Colonic mucosa (tissue), 4 donors: ENCODE measurements at regions not wholly inside any gene's neighbourhood (a gene's known extent, or its start where the extent isn't known, plus 50 kb on each side); places are given as distances from the start of the nearest gene placed in this dataset.
"Not testable (repeated sequence)": the region's sequence is repeated elsewhere in the genome, so short reads cannot be mapped to it uniquely, and the experiment has no call there.

Experiments used
- DNase-seq: peaks from one replicate; pipeline ENCODE4 v3.0.0-alpha.2; 2020
- H3K27ac ChIP-seq: fragments of 200-600 bp; one replicate; pipeline ENCODE4 v1.8.0; 2021
- H3K27me3 ChIP-seq: fragments of 200-600 bp; one replicate; pipeline ENCODE4 v1.8.0; 2021
- H3K36me3 ChIP-seq: fragments of 200-600 bp; one replicate; pipeline ENCODE4 v1.8.0; 2021
- H3K4me1 ChIP-seq: fragments of 200-600 bp; one replicate; pipeline ENCODE4 v1.8.0; 2021; ENCODE audit warnings: mild to moderate bottlenecking
- H3K4me3 ChIP-seq: fragments of 200-600 bp; one replicate; pipeline ENCODE4 v1.8.0; 2021
- H3K9ac ChIP-seq, 2 donors: one replicate each; pipeline ENCODE4 v1.7.0; 2013; ENCODE audit warnings: control low read depth in 2 of 2, low read depth in 2 of 2, low read length in 2 of 2
- H3K9me3 ChIP-seq: fragments of 200-600 bp; one replicate; pipeline ENCODE4 v1.8.0; 2021
- intact Hi-C: fragments of 100-400 bp; cut with DNase I; formaldehyde crosslinking; loops from one replicate; pipeline ENCODE4 v1.14.1; 2022
- TF ChIP-seq, protein P1 (sequence below): fragments of 200-600 bp; IDR thresholded peaks from one replicate; pipeline ENCODE4 v1.8.0; 2022; ENCODE audit warnings: antibody characterized with exemption, mild to moderate bottlenecking
- donor health status: healthy.
- donor health status: DM: no; HTN: no; CAD: no.
- donor health status: DM: no; HTN: no; CAD: no.

DNA sequence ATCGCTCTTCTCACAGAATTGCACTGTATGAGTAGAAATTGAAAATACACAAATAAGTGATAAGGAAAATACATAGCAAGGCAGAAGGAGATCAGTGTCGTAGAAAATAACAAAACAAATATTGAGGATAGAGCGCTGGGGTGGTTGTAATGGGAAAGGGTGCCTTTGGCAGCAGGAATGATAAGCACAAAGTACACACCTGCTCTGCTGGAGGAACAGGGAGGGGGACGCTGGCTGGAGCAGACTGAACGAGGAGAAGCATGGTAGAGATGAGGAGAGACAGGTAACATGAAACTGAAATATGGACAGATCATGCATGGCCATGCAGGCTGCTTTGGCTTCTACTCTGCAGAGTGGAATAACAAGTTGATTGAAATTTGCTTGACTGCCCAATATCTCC, 181.2 kb upstream of the FSHR start:
- TF ChIP-seq, protein P1, sequence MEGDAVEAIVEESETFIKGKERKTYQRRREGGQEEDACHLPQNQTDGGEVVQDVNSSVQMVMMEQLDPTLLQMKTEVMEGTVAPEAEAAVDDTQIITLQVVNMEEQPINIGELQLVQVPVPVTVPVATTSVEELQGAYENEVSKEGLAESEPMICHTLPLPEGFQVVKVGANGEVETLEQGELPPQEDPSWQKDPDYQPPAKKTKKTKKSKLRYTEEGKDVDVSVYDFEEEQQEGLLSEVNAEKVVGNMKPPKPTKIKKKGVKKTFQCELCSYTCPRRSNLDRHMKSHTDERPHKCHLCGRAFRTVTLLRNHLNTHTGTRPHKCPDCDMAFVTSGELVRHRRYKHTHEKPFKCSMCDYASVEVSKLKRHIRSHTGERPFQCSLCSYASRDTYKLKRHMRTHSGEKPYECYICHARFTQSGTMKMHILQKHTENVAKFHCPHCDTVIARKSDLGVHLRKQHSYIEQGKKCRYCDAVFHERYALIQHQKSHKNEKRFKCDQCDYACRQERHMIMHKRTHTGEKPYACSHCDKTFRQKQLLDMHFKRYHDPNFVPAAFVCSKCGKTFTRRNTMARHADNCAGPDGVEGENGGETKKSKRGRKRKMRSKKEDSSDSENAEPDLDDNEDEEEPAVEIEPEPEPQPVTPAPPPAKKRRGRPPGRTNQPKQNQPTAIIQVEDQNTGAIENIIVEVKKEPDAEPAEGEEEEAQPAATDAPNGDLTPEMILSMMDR, result no peak
- no peak overlapping the region for H3K27ac ChIP-seq
- H3K27me3 ChIP-seq, result no peaks in the 10 kb centered on the region
- no peaks in the 10 kb centered on the region for H3K4me1 ChIP-seq
- no peak for DNase-seq
- intact Hi-C loops, result no loop called here
- no peaks in the 10 kb centered on the region for H3K9me3 ChIP-seq
- H3K4me3 ChIP-seq, result no peak overlapping the region
- H3K36me3 ChIP-seq, result no peaks in the 10 kb centered on the region
- H3K9ac ChIP-seq, result no peak overlapping the region

DNA sequence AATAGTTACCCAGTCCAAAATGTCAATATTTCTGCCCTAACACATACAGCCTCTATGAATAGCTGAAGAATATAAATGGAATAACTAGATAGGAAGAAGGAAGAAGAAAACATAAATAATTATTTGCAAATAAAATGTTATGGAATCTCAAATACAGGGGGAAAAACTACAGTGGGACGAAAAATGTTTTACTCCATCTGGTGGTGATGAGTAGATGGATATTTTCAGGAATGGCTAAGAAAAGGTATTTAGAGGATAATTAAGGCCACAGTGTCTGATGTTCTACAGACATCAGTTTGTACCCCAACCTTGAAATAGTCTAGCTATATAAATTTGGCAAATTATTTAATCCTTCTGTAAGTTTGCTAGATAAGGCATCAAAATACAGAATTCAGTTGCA, 178.1 kb upstream of the FSHR start:
- TF ChIP-seq, protein P1, result no peak
- no peak overlapping the region for H3K27ac ChIP-seq

DNA sequence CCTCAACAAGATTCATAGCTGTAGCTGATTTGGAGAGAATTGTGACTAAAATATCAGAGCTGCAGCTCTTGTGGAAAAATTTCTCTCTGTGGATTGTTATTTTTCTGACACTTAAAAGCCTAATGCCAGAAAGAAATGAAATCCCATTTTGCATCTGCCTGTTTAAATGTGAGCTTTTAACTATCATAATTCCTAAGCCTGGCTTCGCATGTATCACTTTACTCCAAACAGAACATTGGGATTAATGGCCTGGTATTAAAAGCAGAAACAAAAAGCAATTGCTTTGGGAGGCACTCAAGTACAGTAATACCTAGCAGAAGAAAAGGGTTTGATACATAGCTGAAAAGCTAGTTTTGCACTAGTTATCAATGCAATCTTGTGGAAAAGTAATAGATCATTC, 164.2 kb upstream of the FSHR start:
- TF ChIP-seq, protein P1, result no peak
- DNase-seq, result no peak
- no peak overlapping the region for H3K4me3 ChIP-seq

More for the DNA sequence above, 178.1 kb upstream of the FSHR start:
- intact Hi-C loops, result no loop called here
- no peaks in the 10 kb centered on the region for H3K4me1 ChIP-seq
- H3K27me3 ChIP-seq, result no peaks in the 10 kb centered on the region
- no peaks in the 10 kb centered on the region for H3K9me3 ChIP-seq
- H3K9ac ChIP-seq, result no peak overlapping the region
- no peaks in the 10 kb centered on the region for H3K36me3 ChIP-seq
- DNase-seq, result no peak
- H3K4me3 ChIP-seq, result no peak overlapping the region

DNA sequence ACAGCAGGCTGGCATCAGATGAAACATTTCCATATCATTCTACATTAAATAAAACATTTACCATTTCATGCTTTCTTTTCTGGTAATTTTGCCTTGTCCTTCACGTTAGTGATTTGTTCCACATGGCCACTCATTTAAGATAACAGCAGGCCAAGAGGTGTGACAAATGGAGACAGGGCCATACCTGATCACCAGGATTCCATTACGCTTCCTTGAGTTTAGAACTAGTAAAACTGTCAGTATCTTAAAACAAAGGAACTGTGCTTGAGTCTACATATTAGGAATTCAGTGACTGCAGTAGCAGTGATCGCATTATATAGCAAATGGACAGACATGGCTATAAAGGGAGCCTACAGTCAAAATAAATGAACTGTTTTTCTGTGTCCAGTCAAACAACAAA, 155.1 kb upstream of the FSHR start:
- no peak overlapping the region for H3K4me3 ChIP-seq
- intact Hi-C loops, result no loop called here
- TF ChIP-seq, protein P1, result no peak
- no peaks in the 10 kb centered on the region for H3K36me3 ChIP-seq
- no peaks in the 10 kb centered on the region for H3K27me3 ChIP-seq
- H3K9me3 ChIP-seq, result no peaks in the 10 kb centered on the region
- H3K27ac ChIP-seq, result no peak overlapping the region
- no peaks in the 10 kb centered on the region for H3K4me1 ChIP-seq
- H3K9ac ChIP-seq, result no peak overlapping the region
- no peak for DNase-seq

More for the DNA sequence above, 164.2 kb upstream of the FSHR start:
- Histone ChIP-seq H3K27ac (no peak overlapping the region), H3K9ac (no peak overlapping the region), H3K9me3 (no peaks in the 10 kb centered on the region), H3K36me3 (no peaks in the 10 kb centered on the region), H3K27me3 (no peaks in the 10 kb centered on the region), H3K4me1 (no peaks in the 10 kb centered on the region)
- intact Hi-C loops, result no loop called here

DNA sequence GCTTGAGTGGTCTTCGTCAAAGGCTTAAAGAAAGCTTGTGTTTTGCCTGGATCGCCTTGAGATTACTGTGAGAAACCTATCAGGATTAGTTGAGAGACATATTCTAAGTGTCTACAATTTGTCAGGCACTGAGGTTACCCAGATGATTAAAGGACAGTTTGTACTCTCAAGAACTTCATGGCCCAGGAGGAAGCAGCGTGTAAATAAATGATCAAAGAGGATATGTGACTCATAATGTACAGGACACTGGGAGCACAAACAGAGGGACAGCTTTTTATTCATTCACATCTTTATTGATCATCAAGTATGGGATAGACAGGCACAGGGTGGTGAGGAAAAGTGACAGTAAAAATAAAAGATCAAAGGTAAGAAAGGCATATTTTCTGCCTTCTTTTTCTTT, 152.6 kb upstream of the FSHR start:
- DNase-seq, result no peak
- Histone ChIP-seq H3K4me1 (no peaks in the 10 kb centered on the region), H3K36me3 (no peaks in the 10 kb centered on the region), H3K9ac (no peak overlapping the region), H3K27ac (no peak overlapping the region), H3K9me3 (no peaks in the 10 kb centered on the region), H3K4me3 (no peak overlapping the region), H3K27me3 (no peaks in the 10 kb centered on the region)
- intact Hi-C loops, result no loop called here
- TF ChIP-seq, protein P1, result no peak

DNA sequence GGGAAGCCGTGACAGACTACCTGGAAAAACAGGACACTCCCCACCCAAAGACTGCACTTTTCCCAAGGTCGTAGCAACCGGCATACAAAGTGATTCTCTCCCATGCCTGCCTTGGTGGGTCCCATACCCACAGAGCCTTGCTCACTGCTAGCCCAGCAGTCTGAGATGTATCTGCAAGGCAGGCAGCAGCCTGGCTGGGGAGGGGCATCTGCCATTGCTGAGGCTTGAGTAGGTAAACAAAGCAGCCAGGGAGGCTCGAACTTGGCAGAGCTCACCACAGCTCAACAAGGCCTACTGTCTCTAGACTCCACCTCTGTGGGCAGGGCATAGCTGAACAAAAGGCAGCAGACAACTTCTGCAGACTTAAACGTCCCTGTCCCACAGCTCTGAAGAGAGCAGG, 144.4 kb upstream of the FSHR start:
- H3K36me3 ChIP-seq, H3K27ac ChIP-seq, H3K27me3 ChIP-seq, H3K9me3 ChIP-seq, H3K9ac ChIP-seq, H3K4me3 ChIP-seq, DNase-seq, intact Hi-C loops, H3K4me1 ChIP-seq: not testable (repeated sequence)
